ENCODE measurements at regions not wholly inside any gene's neighbourhood (a gene's known extent, or its start where the extent isn't known, plus 50 kb on each side); places are given as distances from the start of the nearest gene placed in this dataset.
"Not testable (repeated sequence)": the region's sequence is repeated elsewhere in the genome, so short reads cannot be mapped to it uniquely, and the experiment has no call there.

DNA sequence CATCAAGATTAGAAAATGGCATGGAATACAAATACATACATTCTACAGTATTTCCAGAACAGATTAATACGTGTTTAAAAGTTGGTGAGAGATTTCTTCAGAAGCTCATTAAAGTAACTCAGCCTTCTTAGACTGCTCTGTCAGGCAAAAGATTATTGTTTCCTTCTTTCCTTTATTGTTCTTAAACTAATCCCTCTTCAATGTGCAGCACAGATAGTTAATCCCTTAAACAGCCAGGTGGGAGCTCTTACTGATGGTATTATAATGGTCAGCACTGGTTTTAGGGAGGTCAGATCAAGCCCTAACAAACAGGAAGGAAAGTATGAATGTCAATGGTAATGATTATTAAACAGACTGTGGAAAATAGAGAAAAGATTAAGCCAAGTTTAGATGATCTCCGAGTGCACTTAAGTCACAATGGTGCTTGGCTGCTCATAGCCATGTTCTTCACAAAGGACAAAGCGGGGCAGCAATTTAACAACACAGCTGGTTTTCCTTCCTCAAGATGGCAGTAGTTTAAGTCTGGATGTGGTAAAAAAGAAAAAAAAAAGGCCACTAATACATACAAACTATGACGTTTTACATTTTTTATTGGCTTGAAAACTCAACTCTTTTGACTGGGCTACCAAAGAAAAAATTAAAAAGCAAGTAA is 992.6 kb downstream of the PCDH9 start:
- no peaks in the 10 kb centered on the region for H3K36me3 ChIP-seq
- no peaks in the 10 kb centered on the region for H3K27me3 ChIP-seq
- intact Hi-C loops (cut with DNase I): no loop called here
- TF ChIP-seq, protein P1, sequence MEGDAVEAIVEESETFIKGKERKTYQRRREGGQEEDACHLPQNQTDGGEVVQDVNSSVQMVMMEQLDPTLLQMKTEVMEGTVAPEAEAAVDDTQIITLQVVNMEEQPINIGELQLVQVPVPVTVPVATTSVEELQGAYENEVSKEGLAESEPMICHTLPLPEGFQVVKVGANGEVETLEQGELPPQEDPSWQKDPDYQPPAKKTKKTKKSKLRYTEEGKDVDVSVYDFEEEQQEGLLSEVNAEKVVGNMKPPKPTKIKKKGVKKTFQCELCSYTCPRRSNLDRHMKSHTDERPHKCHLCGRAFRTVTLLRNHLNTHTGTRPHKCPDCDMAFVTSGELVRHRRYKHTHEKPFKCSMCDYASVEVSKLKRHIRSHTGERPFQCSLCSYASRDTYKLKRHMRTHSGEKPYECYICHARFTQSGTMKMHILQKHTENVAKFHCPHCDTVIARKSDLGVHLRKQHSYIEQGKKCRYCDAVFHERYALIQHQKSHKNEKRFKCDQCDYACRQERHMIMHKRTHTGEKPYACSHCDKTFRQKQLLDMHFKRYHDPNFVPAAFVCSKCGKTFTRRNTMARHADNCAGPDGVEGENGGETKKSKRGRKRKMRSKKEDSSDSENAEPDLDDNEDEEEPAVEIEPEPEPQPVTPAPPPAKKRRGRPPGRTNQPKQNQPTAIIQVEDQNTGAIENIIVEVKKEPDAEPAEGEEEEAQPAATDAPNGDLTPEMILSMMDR (IDR thresholded peaks at IDR 0.05): no peak
- TF ChIP-seq EP300 (IDR thresholded peaks at IDR 0.05) (no peak), POLR2A (IDR thresholded peaks at IDR 0.05) (no peak)
- no peak for DNase-seq
- no peak overlapping the region for H3K27ac ChIP-seq
- no peak overlapping the region for H3K4me3 ChIP-seq
- 74 to 81% (median 80%) methylated on average over 4 of the region's 4 CpGs for WGBS, 3 donors
- H3K9me3 ChIP-seq: no peaks in the 10 kb centered on the region
- H3K4me1 ChIP-seq (ENCODE audit: insufficient read depth): no peaks in the 10 kb centered on the region

DNA sequence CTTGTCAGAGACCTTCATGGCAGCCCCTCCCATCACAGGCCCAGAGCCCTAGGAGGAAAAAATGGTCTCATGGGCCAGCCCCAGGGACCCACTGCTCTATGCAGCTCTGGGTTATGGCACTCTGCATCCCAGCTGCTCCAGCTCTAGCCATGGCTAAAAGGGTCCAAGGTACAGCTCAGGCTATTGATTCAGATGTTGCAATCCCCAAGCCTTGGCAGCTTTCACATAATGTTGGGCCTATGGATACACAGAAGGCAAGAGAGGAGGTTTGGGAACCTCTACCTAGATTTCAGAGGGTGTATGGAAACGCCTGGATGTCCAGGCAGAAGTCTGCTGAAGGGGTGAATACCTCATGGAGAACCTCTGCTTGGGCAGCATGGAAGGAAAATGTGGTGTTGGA is 996.0 kb downstream of the PCDH9 start:
- Histone ChIP-seq H3K27ac (no peak overlapping the region), H3K9me3 (no peaks in the 10 kb centered on the region), H3K4me3 (no peak overlapping the region), H3K4me1 (ENCODE audit: insufficient read depth) (no peaks in the 10 kb centered on the region), H3K36me3 (no peaks in the 10 kb centered on the region), H3K27me3 (no peaks in the 10 kb centered on the region)
- intact Hi-C loops (cut with DNase I): no loop called here
- WGBS, 3 donors: 67 to 83% (median 70%) methylated on average over 1 of the region's 1 CpG
- no peak for DNase-seq
- no peak for TF ChIP-seq EP300 (IDR thresholded peaks at IDR 0.05)
- TF ChIP-seq, protein P1 (IDR thresholded peaks at IDR 0.05): no peak
- TF ChIP-seq POLR2A (IDR thresholded peaks at IDR 0.05): no peak

DNA sequence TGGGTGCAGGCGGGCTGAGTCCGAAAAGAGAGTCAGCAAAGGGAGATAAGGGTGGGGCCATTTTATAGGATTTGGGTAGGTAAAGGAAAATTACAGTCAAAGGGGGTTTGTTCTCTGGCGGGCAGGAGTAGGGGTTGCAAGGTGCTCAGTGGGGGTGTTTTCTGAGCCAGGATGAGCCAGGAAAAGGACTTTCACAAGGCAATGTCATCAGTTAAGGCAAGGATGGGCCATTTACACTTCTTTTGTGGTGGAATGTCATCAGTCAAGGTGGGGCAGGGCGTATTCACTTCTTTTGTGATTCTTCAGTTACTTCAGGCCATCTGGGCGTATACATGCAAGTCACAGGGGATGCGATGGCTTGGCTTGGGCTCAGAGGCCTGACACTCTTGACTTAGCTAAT is 998.2 kb downstream of the PCDH9 start:
- H3K4me3 ChIP-seq; H3K27me3 ChIP-seq; intact Hi-C loops (cut with DNase I); H3K4me1 ChIP-seq (ENCODE audit: insufficient read depth); H3K9me3 ChIP-seq; H3K36me3 ChIP-seq; DNase-seq; H3K27ac ChIP-seq: not testable (repeated sequence)
- WGBS, 3 donors: 92 to 95% (median 95%) methylated on average over 4 to 6 of the region's 6 CpGs

DNA sequence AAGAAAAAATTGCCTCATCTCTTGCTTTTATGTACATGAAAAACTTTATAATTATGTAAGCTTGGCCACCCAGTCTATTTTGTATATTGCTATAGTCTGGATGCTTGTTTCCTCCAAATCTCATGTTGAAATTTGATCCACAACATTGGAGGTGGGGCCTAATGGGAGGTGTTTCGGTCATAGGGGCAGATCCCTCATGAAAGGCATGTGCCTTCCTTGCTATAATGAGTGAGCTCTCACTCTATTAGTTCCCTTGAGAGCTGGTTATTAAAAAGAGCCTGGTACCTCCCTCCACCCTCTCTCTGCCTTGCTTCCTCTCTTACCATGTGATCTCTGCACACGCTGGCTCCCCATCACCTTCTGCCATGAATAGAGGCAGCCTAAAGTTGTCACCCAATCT is 1005.1 kb downstream of the PCDH9 start:
- WGBS, 3 donors: 74 to 77% (median 75%) methylated on average over 2 of the region's 2 CpGs
- intact Hi-C loops (cut with DNase I): no loop called here
- no peaks in the 10 kb centered on the region for H3K27me3 ChIP-seq
- H3K9me3 ChIP-seq: no peaks in the 10 kb centered on the region
- H3K27ac ChIP-seq: no peak overlapping the region
- no peaks in the 10 kb centered on the region for H3K4me1 ChIP-seq (ENCODE audit: insufficient read depth)
- no peak overlapping the region for H3K4me3 ChIP-seq
- TF ChIP-seq POLR2A (IDR thresholded peaks at IDR 0.05): no peak
- TF ChIP-seq, protein P1 (IDR thresholded peaks at IDR 0.05): no peak
- no peak for TF ChIP-seq EP300 (IDR thresholded peaks at IDR 0.05)
- no peaks in the 10 kb centered on the region for H3K36me3 ChIP-seq
- DNase-seq: no peak

DNA sequence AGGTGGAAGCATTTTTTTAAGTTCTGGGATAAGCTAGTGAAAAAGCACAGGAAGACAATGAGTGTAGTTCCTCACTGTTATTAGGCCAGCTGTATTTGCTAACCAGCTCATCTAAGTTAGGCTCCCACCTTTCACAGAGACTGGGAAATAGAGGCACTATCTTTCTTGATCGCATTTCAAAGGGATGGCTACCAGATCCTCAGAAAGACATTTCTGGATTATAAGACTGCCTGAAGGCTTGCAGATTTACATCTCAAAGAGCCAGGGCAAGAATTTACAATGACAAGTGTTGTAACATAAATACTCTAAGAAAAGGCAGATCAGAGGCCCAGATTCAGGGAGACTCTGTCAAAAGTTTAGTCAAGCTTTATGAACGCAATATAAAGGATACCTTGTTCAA is 1005.5 kb downstream of the PCDH9 start:
- 39 to 89% (median 80%) methylated on average over 2 of the region's 2 CpGs for WGBS, 3 donors
- intact Hi-C loops (cut with DNase I): no loop called here
- no peaks in the 10 kb centered on the region for H3K9me3 ChIP-seq
- no peak for TF ChIP-seq POLR2A (IDR thresholded peaks at IDR 0.05)
- TF ChIP-seq EP300 (IDR thresholded peaks at IDR 0.05): no peak
- TF ChIP-seq, protein P1 (IDR thresholded peaks at IDR 0.05): no peak
- DNase-seq: no peak
- H3K27me3 ChIP-seq: no peaks in the 10 kb centered on the region
- H3K4me1 ChIP-seq (ENCODE audit: insufficient read depth): no peaks in the 10 kb centered on the region
- no peak overlapping the region for H3K27ac ChIP-seq
- H3K4me3 ChIP-seq: no peak overlapping the region
- H3K36me3 ChIP-seq: no peaks in the 10 kb centered on the region

Measured in ovary (tissue), 7 donors.